ENCODE measurements at regions not wholly inside any gene's neighbourhood (a gene's known extent, or its start where the extent isn't known, plus 50 kb on each side); places are given as distances from the start of the nearest gene placed in this dataset.

GRCh38 chr18:39019989-39020388, 1454.4 kb upstream of the CELF4 start:
- Histone ChIP-seq H3K36me3 (no peaks in the 10 kb centered on the region), H3K4me1 (ENCODE audit: control insufficient read depth in 1 of 2, low read depth in 2 of 2) (no peaks in the 10 kb centered on the region), H3K27me3 (replicated peaks; ENCODE audit: insufficient read depth) (no peaks in the 10 kb centered on the region), H3K27ac (no peak overlapping the region), H3K4me3 (no peak overlapping the region), H3K9me3 (no peaks in the 10 kb centered on the region)
- ATAC-seq (ENCODE audit: insufficient number of reproducible peaks, low FRiP score, low read depth) (no peak), DNase-seq (ENCODE audit: low spot score) (no peak)
- no peak for TF ChIP-seq CTCF (IDR thresholded peaks at IDR 0.05)

- Histone ChIP-seq H3K4me3 (no peak overlapping the region), H3K4me1 (ENCODE audit: control insufficient read depth in 1 of 2, low read depth in 2 of 2) (no peaks in the 10 kb centered on the region), H3K9me3 (no peaks in the 10 kb centered on the region), H3K36me3 (no peaks in the 10 kb centered on the region), H3K27ac (no peak overlapping the region), H3K27me3 (replicated peaks; ENCODE audit: insufficient read depth) (no peaks in the 10 kb centered on the region)
- TF ChIP-seq CTCF (IDR thresholded peaks at IDR 0.05), result no peak
- DNase-seq (ENCODE audit: low spot score), result no peak
- no peak for ATAC-seq (ENCODE audit: insufficient number of reproducible peaks, low FRiP score, low read depth)
Observed at GRCh38 chr18:39007031-39007902, 1441.7 kb upstream of the CELF4 start.

- TF ChIP-seq CTCF (IDR thresholded peaks at IDR 0.05), result no peak
- Histone ChIP-seq H3K27ac (no peak overlapping the region), H3K4me3 (no peak overlapping the region), H3K27me3 (replicated peaks; ENCODE audit: insufficient read depth) (no peaks in the 10 kb centered on the region), H3K9me3 (no peaks in the 10 kb centered on the region), H3K4me1 (ENCODE audit: control insufficient read depth in 1 of 2, low read depth in 2 of 2) (no peaks in the 10 kb centered on the region), H3K36me3 (no peaks in the 10 kb centered on the region)
- no peak for ATAC-seq (ENCODE audit: insufficient number of reproducible peaks, low FRiP score, low read depth)
- no peak for DNase-seq (ENCODE audit: low spot score)
Observed at GRCh38 chr18:38996056-38996455, 1430.5 kb upstream of the CELF4 start.

- Histone ChIP-seq H3K9me3 (no peaks in the 10 kb centered on the region), H3K4me1 (ENCODE audit: control insufficient read depth in 1 of 2, low read depth in 2 of 2) (no peaks in the 10 kb centered on the region), H3K27me3 (replicated peaks; ENCODE audit: insufficient read depth) (no peaks in the 10 kb centered on the region), H3K27ac (no peak overlapping the region), H3K36me3 (no peaks in the 10 kb centered on the region), H3K4me3 (no peak overlapping the region)
- DNase-seq (ENCODE audit: low spot score) (no peak), ATAC-seq (ENCODE audit: insufficient number of reproducible peaks, low FRiP score, low read depth) (no peak)
- no peak for TF ChIP-seq CTCF (IDR thresholded peaks at IDR 0.05)
Observed at GRCh38 chr18:38993342-38993741, 1427.7 kb upstream of the CELF4 start.

GRCh38 chr18:38984968-38985367, 1419.4 kb upstream of the CELF4 start:
- no peak for DNase-seq (ENCODE audit: low spot score)
- Histone ChIP-seq H3K36me3 (no peaks in the 10 kb centered on the region), H3K27me3 (replicated peaks; ENCODE audit: insufficient read depth) (no peaks in the 10 kb centered on the region), H3K9me3 (no peaks in the 10 kb centered on the region), H3K4me3 (no peak overlapping the region), H3K4me1 (ENCODE audit: control insufficient read depth in 1 of 2, low read depth in 2 of 2) (no peaks in the 10 kb centered on the region), H3K27ac (no peak overlapping the region)
- ATAC-seq (ENCODE audit: insufficient number of reproducible peaks, low FRiP score, low read depth), result no peak
- TF ChIP-seq CTCF (IDR thresholded peaks at IDR 0.05), result no peak
